PC-3 (cell line): ENCODE measurements at regions not wholly inside any gene's neighbourhood (a gene's known extent, or its start where the extent isn't known, plus 50 kb on each side); places are given as distances from the start of the nearest gene placed in this dataset.

Experiments used
- ATAC-seq: fragments of 200-7000 bp; cut with Tn5 transposase; 2 replicates; pipeline ENCODE4 v1.9.1; 2020; ENCODE audit warnings: mild to moderate bottlenecking, moderate library complexity
- BruUV-seq: library from RNA; stranded (reverse); fragments of 400-500 nt; replicated peaks from 2 replicates; lab custom pipeline; 2021; lab: Mats Ljungman, UMichigan
- CTCF ChIA-PET: fragments of 300-600 bp; sonication (Branson Sonifier 250); formaldehyde crosslinking; loops from one replicate; lab custom pipeline; 2022; ENCODE audit warnings: antibody characterized with exemption; lab: Charles Lee
- POLR2A ChIA-PET: fragments of 300-600 bp; sonication (Branson Sonifier 250); formaldehyde crosslinking; loops from one replicate; lab custom pipeline; 2022; ENCODE audit warnings: antibody characterized with exemption; ENCODE audit not compliant: unreplicated experiment; lab: Charles Lee
- DNase-seq: peaks from one replicate; pipeline ENCODE4 v3.0.0-alpha.2; 2015
- H2AFZ ChIP-seq: fragments of 300-600 bp; sonication (generic); 2 replicates; pipeline ENCODE4 v1.6.0; 2016; ENCODE audit warnings: antibody characterized with exemption, low read length
- H3F3A ChIP-seq: fragments of 300-600 bp; sonication (generic); one replicate; pipeline ENCODE4 v1.6.0; 2017; ENCODE audit warnings: antibody characterized with exemption, low read length, control low read depth, mild to moderate bottlenecking; ENCODE audit not compliant: unreplicated experiment
- H3K27ac ChIP-seq: fragments of 300-600 bp; sonication (generic); 2 replicates; pipeline ENCODE4 v1.5.1; 2016; ENCODE audit warnings: mild to moderate bottlenecking, low read length
- H3K27me3 ChIP-seq: fragments of 300-600 bp; sonication (generic); 2 replicates; pipeline ENCODE4 v1.6.1; 2016; ENCODE audit warnings: low read length, mixed read lengths
- H3K36me3 ChIP-seq: fragments of 300-600 bp; sonication (generic); 2 replicates; pipeline ENCODE4 v1.6.1; 2016; ENCODE audit warnings: low read depth, mixed run types, low read length, mixed read lengths
- H3K4me1 ChIP-seq: fragments of 300-600 bp; sonication (generic); 2 replicates; pipeline ENCODE4 v1.5.1; 2016; ENCODE audit warnings: low read length; ENCODE audit not compliant: insufficient read depth
- H3K4me2 ChIP-seq: fragments of 300-600 bp; sonication (generic); 2 replicates; pipeline ENCODE4 v1.6.0; 2016; ENCODE audit warnings: low read length
- H3K4me3 ChIP-seq: fragments of 300-600 bp; sonication (generic); 2 replicates; pipeline ENCODE4 v1.5.1; 2016; ENCODE audit warnings: mild to moderate bottlenecking, low read length, mixed read lengths
- H3K79me2 ChIP-seq: fragments of 300-600 bp; sonication (generic); 2 replicates; pipeline ENCODE4 v1.6.1; 2017; ENCODE audit warnings: low read length, mixed read lengths
- H3K9ac ChIP-seq: fragments of 300-600 bp; sonication (generic); 2 replicates; pipeline ENCODE4 v1.6.0; 2016; ENCODE audit warnings: mild to moderate bottlenecking, low read length
- H3K9me2 ChIP-seq: fragments of 300-600 bp; sonication (generic); replicated peaks from 2 replicates; pipeline ENCODE4 v1.6.1; 2016; ENCODE audit warnings: mixed run types, low read length, mixed read lengths
- H3K9me3 ChIP-seq: fragments of 300-600 bp; sonication (generic); 2 replicates; pipeline ENCODE4 v1.6.1; 2016; ENCODE audit warnings: low read length, mixed read lengths
- H4K20me1 ChIP-seq: fragments of 300-600 bp; sonication (generic); 2 replicates; pipeline ENCODE4 v1.6.1; 2016; ENCODE audit warnings: low read length, mixed read lengths
- EZH2 ChIP-seq: fragments of 300-600 bp; sonication (generic); IDR thresholded peaks from one replicate; pipeline ENCODE4 v1.6.1; 2017; ENCODE audit warnings: antibody characterized with exemption, mild to moderate bottlenecking, low read length; ENCODE audit not compliant: unreplicated experiment
- EZH2phosphoT487 ChIP-seq: fragments of 300-600 bp; sonication (generic); IDR thresholded peaks from 2 replicates; pipeline ENCODE4 v1.6.1; 2018; ENCODE audit warnings: mild to moderate bottlenecking, antibody characterized with exemption, low read length, borderline replicate concordance
- intact Hi-C: fragments of 100-400 bp; cut with micrococcal nuclease; formaldehyde crosslinking; loops from 2 replicates; pipeline ENCODE4 v1.9.0; 2023
- TF ChIP-seq, protein P1 (sequence below): fragments of 300-600 bp; sonication (generic); conservative IDR thresholded peaks from 2 replicates; pipeline ENCODE4 v1.5.1; 2017; ENCODE audit warnings: antibody characterized with exemption, low read depth, mild to moderate bottlenecking, low read length

DNA sequence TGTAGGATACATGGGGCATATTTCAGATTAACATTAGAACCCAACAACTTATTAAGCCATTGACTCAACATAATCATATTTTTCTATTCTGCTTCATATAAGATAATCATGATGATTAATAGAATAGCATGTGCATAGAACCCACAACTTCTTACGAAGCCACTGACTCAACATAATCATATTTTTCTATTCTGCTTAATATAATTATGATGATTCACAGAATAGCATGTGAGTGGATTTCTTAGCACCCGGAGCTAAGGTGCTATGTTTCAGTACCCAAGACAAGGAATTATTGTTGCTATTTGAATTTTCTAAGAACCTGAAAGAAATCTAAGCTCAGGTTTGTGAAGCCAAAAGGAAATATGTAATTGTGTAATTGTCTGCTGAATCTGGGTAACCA lies 96.8 kb downstream of the TENT5A start:
- Histone ChIP-seq H3K9me2 (no peaks in the 10 kb centered on the region), H3K9me3 (no peaks in the 10 kb centered on the region), H3K4me2 (no peak overlapping the region), H3K79me2 (no peaks in the 10 kb centered on the region), H3K27me3 (no peaks in the 10 kb centered on the region), H3K4me1 (no peaks in the 10 kb centered on the region), H3K27ac (no peak overlapping the region), H3K4me3 (no peak overlapping the region), H3F3A (no peaks in the 10 kb centered on the region), H2AFZ (no peak overlapping the region), H3K36me3 (no peaks in the 10 kb centered on the region), H3K9ac (no peak overlapping the region), H4K20me1 (no peaks in the 10 kb centered on the region)
- intact Hi-C loops, result no loop called here
- POLR2A ChIA-PET, result no interaction called here
- no peak for DNase-seq
- CTCF ChIA-PET, result no interaction called here
- no peak for ATAC-seq
- TF ChIP-seq, protein P1, sequence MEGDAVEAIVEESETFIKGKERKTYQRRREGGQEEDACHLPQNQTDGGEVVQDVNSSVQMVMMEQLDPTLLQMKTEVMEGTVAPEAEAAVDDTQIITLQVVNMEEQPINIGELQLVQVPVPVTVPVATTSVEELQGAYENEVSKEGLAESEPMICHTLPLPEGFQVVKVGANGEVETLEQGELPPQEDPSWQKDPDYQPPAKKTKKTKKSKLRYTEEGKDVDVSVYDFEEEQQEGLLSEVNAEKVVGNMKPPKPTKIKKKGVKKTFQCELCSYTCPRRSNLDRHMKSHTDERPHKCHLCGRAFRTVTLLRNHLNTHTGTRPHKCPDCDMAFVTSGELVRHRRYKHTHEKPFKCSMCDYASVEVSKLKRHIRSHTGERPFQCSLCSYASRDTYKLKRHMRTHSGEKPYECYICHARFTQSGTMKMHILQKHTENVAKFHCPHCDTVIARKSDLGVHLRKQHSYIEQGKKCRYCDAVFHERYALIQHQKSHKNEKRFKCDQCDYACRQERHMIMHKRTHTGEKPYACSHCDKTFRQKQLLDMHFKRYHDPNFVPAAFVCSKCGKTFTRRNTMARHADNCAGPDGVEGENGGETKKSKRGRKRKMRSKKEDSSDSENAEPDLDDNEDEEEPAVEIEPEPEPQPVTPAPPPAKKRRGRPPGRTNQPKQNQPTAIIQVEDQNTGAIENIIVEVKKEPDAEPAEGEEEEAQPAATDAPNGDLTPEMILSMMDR, result no peak
- TF ChIP-seq EZH2 (no peak), EZH2phosphoT487 (no peak)
- BruUV-seq, result no TSS peak

DNA sequence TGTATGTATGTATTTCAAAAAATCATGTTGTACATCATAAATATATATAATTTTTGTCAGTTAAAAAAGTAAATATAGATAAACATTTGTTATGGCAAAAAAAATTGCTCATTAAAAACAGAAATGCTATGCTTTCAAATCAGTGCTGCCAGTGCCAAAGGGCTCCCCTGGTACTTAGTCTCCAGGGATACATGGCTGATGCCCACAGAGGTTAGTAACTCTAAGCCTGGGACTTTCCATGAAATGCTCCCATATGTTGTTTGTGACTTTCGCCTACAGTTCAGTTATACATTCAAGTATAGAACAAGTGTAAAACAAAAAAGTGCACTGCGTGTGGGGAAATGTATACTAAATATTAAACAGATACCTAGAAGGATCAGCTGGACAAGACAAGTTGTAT lies 104.0 kb downstream of the TENT5A start:
- no peak for ATAC-seq
- no peaks in the 10 kb centered on the region for H3K36me3 ChIP-seq
- no TSS peak for BruUV-seq
- TF ChIP-seq EZH2phosphoT487 (no peak), EZH2 (no peak)
- TF ChIP-seq, protein P1, result no peak
- no peaks in the 10 kb centered on the region for H3F3A ChIP-seq
- no peak overlapping the region for H3K27ac ChIP-seq
- ChIA-PET CTCF (interaction anchor here (0.6 kb wide), 1 partner anchor 182 kb away, joined by 3 read pairs; no protein-coding TSS in a partner anchor), POLR2A (no interaction called here)
- H3K9me3 ChIP-seq, result no peaks in the 10 kb centered on the region
- no peaks in the 10 kb centered on the region for H3K9me2 ChIP-seq
- H3K79me2 ChIP-seq, result no peaks in the 10 kb centered on the region
- H3K4me1 ChIP-seq, result no peaks in the 10 kb centered on the region
- no peak overlapping the region for H3K4me3 ChIP-seq
- no peak for DNase-seq
- no peak overlapping the region for H2AFZ ChIP-seq
- H3K27me3 ChIP-seq, result no peaks in the 10 kb centered on the region
- H3K9ac ChIP-seq, result no peak overlapping the region
- H3K4me2 ChIP-seq, result no peak overlapping the region
- H4K20me1 ChIP-seq, result no peaks in the 10 kb centered on the region
- intact Hi-C loops, result loop anchor here (5.0 kb wide), 1 partner anchor 36 kb away; no protein-coding TSS in a partner anchor

DNA sequence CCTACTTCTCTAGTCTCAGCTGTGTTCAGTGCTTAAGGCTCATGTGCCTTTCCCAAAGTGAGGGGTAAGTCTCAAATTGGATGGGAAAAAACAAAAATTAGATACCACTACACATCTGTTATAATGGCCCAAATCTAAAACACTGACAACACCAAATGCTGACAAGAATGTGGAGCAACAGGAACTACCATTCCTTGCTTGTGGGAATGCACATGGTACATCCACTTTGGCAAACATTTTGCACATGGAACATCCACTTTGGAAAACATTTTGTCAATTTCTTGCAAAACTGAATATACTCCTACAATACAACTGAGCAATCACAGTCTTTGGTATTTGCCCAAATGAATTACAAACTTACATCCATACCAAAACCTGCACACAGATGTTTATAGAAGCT lies 109.3 kb downstream of the TENT5A start:
- no peaks in the 10 kb centered on the region for H4K20me1 ChIP-seq
- H3K36me3 ChIP-seq, result no peaks in the 10 kb centered on the region
- H3K9me2 ChIP-seq, result no peaks in the 10 kb centered on the region
- H3K79me2 ChIP-seq, result no peaks in the 10 kb centered on the region
- H3K27ac ChIP-seq, result no peak overlapping the region
- H3K4me1 ChIP-seq, result no peaks in the 10 kb centered on the region
- H3K27me3 ChIP-seq, result no peaks in the 10 kb centered on the region
- no peak overlapping the region for H3K4me3 ChIP-seq
- ChIA-PET CTCF (no interaction called here), POLR2A (no interaction called here)
- intact Hi-C loops, result no loop called here
- ATAC-seq (no peak), DNase-seq (no peak)
- H2AFZ ChIP-seq, result no peak overlapping the region
- H3K4me2 ChIP-seq, result no peak overlapping the region
- no peak overlapping the region for H3K9ac ChIP-seq
- no TSS peak for BruUV-seq
- no peaks in the 10 kb centered on the region for H3K9me3 ChIP-seq
- H3F3A ChIP-seq, result no peaks in the 10 kb centered on the region
- TF ChIP-seq EZH2 (no peak), EZH2phosphoT487 (no peak)
- TF ChIP-seq, protein P1, result no peak
